GM18867 (cell line): ENCODE measurements at regions not wholly inside any gene's neighbourhood (a gene's known extent, or its start where the extent isn't known, plus 50 kb on each side); places are given as distances from the start of the nearest gene placed in this dataset.
"Not testable (repeated sequence)": the region's sequence is repeated elsewhere in the genome, so short reads cannot be mapped to it uniquely, and the experiment has no call there.

Experiments
- ATAC-seq: cut with Tn5 transposase; IDR thresholded peaks from one replicate; pipeline ENCODE4 v1.9.1; 2021; ENCODE audit warnings: mild to moderate bottlenecking, moderate library complexity; ENCODE audit not compliant: unreplicated experiment

GRCh38 chr6:11961923-11962322, 50.2 kb upstream of the HIVEP1 start:
- no peak for ATAC-seq

- no peak for ATAC-seq
These were observed 51.0 kb upstream of the HIVEP1 start for GRCh38 chr6:11960909-11961779.

GRCh38 chr6:11956781-11957180, 55.3 kb upstream of the HIVEP1 start:
- no peak for ATAC-seq

GRCh38 chr6:11953641-11954040, 58.5 kb upstream of the HIVEP1 start:
- ATAC-seq, result no peak

GRCh38 chr6:11952316-11952715, 59.8 kb upstream of the HIVEP1 start:
- ATAC-seq, result no peak

- no peak for ATAC-seq
These were observed 60.2 kb upstream of the HIVEP1 start for GRCh38 chr6:11951868-11952267.

- no peak for ATAC-seq
These were observed 62.0 kb upstream of the HIVEP1 start for GRCh38 chr6:11950109-11950508.

- no peak for ATAC-seq
These were observed 64.5 kb upstream of the HIVEP1 start for GRCh38 chr6:11947575-11947974.

- no peak for ATAC-seq
These were observed 65.0 kb upstream of the HIVEP1 start for GRCh38 chr6:11947063-11947462.

- ATAC-seq, result no peak
These were observed 68.0 kb upstream of the HIVEP1 start for GRCh38 chr6:11944111-11944510.

- ATAC-seq, result no peak
These were observed 69.1 kb upstream of the HIVEP1 start for GRCh38 chr6:11943060-11943459.

GRCh38 chr6:11942185-11942864, 69.8 kb upstream of the HIVEP1 start:
- no peak for ATAC-seq

- not testable (repeated sequence) for ATAC-seq
These were observed 71.5 kb upstream of the HIVEP1 start for GRCh38 chr6:11940532-11941166.

GRCh38 chr6:11938285-11938890, 73.7 kb upstream of the HIVEP1 start:
- ATAC-seq, result no peak

- no peak for ATAC-seq
These were observed 77.5 kb upstream of the HIVEP1 start for GRCh38 chr6:11934638-11935037.

GRCh38 chr6:11932892-11933291, 79.2 kb upstream of the HIVEP1 start:
- ATAC-seq, result not testable (repeated sequence)

GRCh38 chr6:11931296-11932035, 80.6 kb upstream of the HIVEP1 start:
- ATAC-seq, result no peak

- not testable (repeated sequence) for ATAC-seq
These were observed 81.3 kb upstream of the HIVEP1 start for GRCh38 chr6:11930834-11931233.

- ATAC-seq, result no peak
These were observed 81.9 kb upstream of the HIVEP1 start for GRCh38 chr6:11930240-11930639.

- no peak for ATAC-seq
These were observed 82.8 kb upstream of the HIVEP1 start for GRCh38 chr6:11929241-11929835.
